ENCODE measurements at regions not wholly inside any gene's neighbourhood (a gene's known extent, or its start where the extent isn't known, plus 50 kb on each side); places are given as distances from the start of the nearest gene placed in this dataset.

GRCh38 chr2:147440734-147441133 is 404.1 kb upstream of the ACVR2A start:
- peaks cover 2% of the 10 kb centered on the region for H3K9me3 Mint-ChIP-seq (ENCODE audit: low read depth)
- H3K4me3 Mint-ChIP-seq (ENCODE audit: unreplicated experiment), result no peak overlapping the region
- no peak overlapping the region for H3K27ac Mint-ChIP-seq (ENCODE audit: unreplicated experiment)
- DNase-seq (ENCODE audit: low spot score), result no peak
- no peak for TF ChIP-seq CTCF (IDR thresholded peaks at IDR 0.05)
- no peaks in the 10 kb centered on the region for H3K4me1 Mint-ChIP-seq (ENCODE audit: low read depth)
- no peaks in the 10 kb centered on the region for H3K36me3 Mint-ChIP-seq (ENCODE audit: low read depth)
- peaks cover 2% of the 10 kb centered on the region for H3K27me3 Mint-ChIP-seq (ENCODE audit: low read depth)

GRCh38 chr2:147439986-147440385 is 404.8 kb upstream of the ACVR2A start:
- Mint-ChIP-seq H3K36me3 (ENCODE audit: low read depth) (no peaks in the 10 kb centered on the region), H3K27me3 (ENCODE audit: low read depth) (peaks cover 2% of the 10 kb centered on the region), H3K9me3 (ENCODE audit: low read depth) (peaks cover 2% of the 10 kb centered on the region), H3K4me3 (ENCODE audit: unreplicated experiment) (no peak overlapping the region), H3K4me1 (ENCODE audit: low read depth) (no peaks in the 10 kb centered on the region), H3K27ac (ENCODE audit: unreplicated experiment) (no peak overlapping the region)
- no peak for TF ChIP-seq CTCF (IDR thresholded peaks at IDR 0.05)
- DNase-seq (ENCODE audit: low spot score), result no peak

GRCh38 chr2:147438882-147439281 is 405.9 kb upstream of the ACVR2A start:
- H3K4me1 Mint-ChIP-seq (ENCODE audit: low read depth), result no peaks in the 10 kb centered on the region
- H3K4me3 Mint-ChIP-seq (ENCODE audit: unreplicated experiment), result no peak overlapping the region
- H3K9me3 Mint-ChIP-seq (ENCODE audit: low read depth), result peaks cover 2% of the 10 kb centered on the region
- no peak overlapping the region for H3K27ac Mint-ChIP-seq (ENCODE audit: unreplicated experiment)
- H3K36me3 Mint-ChIP-seq (ENCODE audit: low read depth), result no peaks in the 10 kb centered on the region
- H3K27me3 Mint-ChIP-seq (ENCODE audit: low read depth), result peaks cover 2% of the 10 kb centered on the region
- no peak for DNase-seq (ENCODE audit: low spot score)
- no peak for TF ChIP-seq CTCF (IDR thresholded peaks at IDR 0.05)

GRCh38 chr2:147433822-147434221 is 411.0 kb upstream of the ACVR2A start:
- TF ChIP-seq CTCF (IDR thresholded peaks at IDR 0.05), result no peak
- DNase-seq (ENCODE audit: low spot score), result no peak
- H3K27ac Mint-ChIP-seq (ENCODE audit: unreplicated experiment), result no peak overlapping the region
- no peaks in the 10 kb centered on the region for H3K36me3 Mint-ChIP-seq (ENCODE audit: low read depth)
- H3K4me3 Mint-ChIP-seq (ENCODE audit: unreplicated experiment), result no peak overlapping the region
- no peaks in the 10 kb centered on the region for H3K27me3 Mint-ChIP-seq (ENCODE audit: low read depth)
- no peaks in the 10 kb centered on the region for H3K9me3 Mint-ChIP-seq (ENCODE audit: low read depth)
- H3K4me1 Mint-ChIP-seq (ENCODE audit: low read depth), result no peaks in the 10 kb centered on the region

GRCh38 chr2:147430408-147430807 is 414.4 kb upstream of the ACVR2A start:
- H3K9me3 Mint-ChIP-seq (ENCODE audit: low read depth), result no peaks in the 10 kb centered on the region
- TF ChIP-seq CTCF (IDR thresholded peaks at IDR 0.05), result no peak
- no peak overlapping the region for H3K27ac Mint-ChIP-seq (ENCODE audit: unreplicated experiment)
- no peak for DNase-seq (ENCODE audit: low spot score)
- no peaks in the 10 kb centered on the region for H3K36me3 Mint-ChIP-seq (ENCODE audit: low read depth)
- no peaks in the 10 kb centered on the region for H3K27me3 Mint-ChIP-seq (ENCODE audit: low read depth)
- no peak overlapping the region for H3K4me3 Mint-ChIP-seq (ENCODE audit: unreplicated experiment)
- H3K4me1 Mint-ChIP-seq (ENCODE audit: low read depth), result no peaks in the 10 kb centered on the region
